ENCODE measurements at regions not wholly inside any gene's neighbourhood (a gene's known extent, or its start where the extent isn't known, plus 50 kb on each side); places are given as distances from the start of the nearest gene placed in this dataset.

- no peak overlapping the region for H2BK15ac ChIP-seq (ENCODE audit: low read length)
- H3K27me3 ChIP-seq (ENCODE audit: control insufficient read depth in 3 of 3, insufficient read depth in 3 of 3, low read depth in 1 of 3, low read length in 3 of 3) = no peaks in the 10 kb centered on the region
- H3K27ac ChIP-seq (replicated peaks; ENCODE audit: low read length) = no peak overlapping the region
- H3K36me3 ChIP-seq (replicated peaks in 1 of 2; ENCODE audit: control insufficient read depth in 2 of 2, insufficient read depth in 2 of 2, low read length in 2 of 2) = no peaks in the 10 kb centered on the region
- DNase-seq (ENCODE audit: low spot score) = no peak
- H3K4me3 ChIP-seq (ENCODE audit: low read length in 2 of 2) = no peak overlapping the region
- no peak overlapping the region for H2BK12ac ChIP-seq (ENCODE audit: low read length)
- H2AK5ac ChIP-seq (ENCODE audit: low read depth, low read length) = no peak overlapping the region
- no peak overlapping the region for H2BK120ac ChIP-seq (ENCODE audit: low read depth, low read length)
- H3K9me3 ChIP-seq (replicated peaks in 1 of 2; ENCODE audit: control insufficient read depth in 2 of 2, insufficient read depth in 1 of 2, low read depth in 1 of 2, low read length in 2 of 2) = no peaks in the 10 kb centered on the region
- H3K4me2 ChIP-seq (ENCODE audit: insufficient read depth, low read length, poor library complexity, severe bottlenecking) = no peak overlapping the region
- no peak overlapping the region for H3K4ac ChIP-seq (ENCODE audit: low read length)
- no peak overlapping the region for H4K91ac ChIP-seq (ENCODE audit: low read depth, low read length, poor library complexity)
- no peak overlapping the region for H2AFZ ChIP-seq (ENCODE audit: low read length)
- H3K9ac ChIP-seq (ENCODE audit: low read depth, low read length, poor library complexity) = no peak overlapping the region
- H3K4me1 ChIP-seq (ENCODE audit: control insufficient read depth in 2 of 2, insufficient read depth in 1 of 2, low read depth in 1 of 2, low read length in 2 of 2) = no peaks in the 10 kb centered on the region
- H3K14ac ChIP-seq (ENCODE audit: low read length) = no peak overlapping the region
- H3K79me1 ChIP-seq (ENCODE audit: low read depth, low read length) = no peaks in the 10 kb centered on the region
- no peak overlapping the region for H3K18ac ChIP-seq (ENCODE audit: low read length)
- no peak overlapping the region for H2BK5ac ChIP-seq (ENCODE audit: low read length)
- no peak overlapping the region for H3K23ac ChIP-seq (ENCODE audit: low read depth, low read length, poor library complexity)
- H4K8ac ChIP-seq (ENCODE audit: low read depth, low read length) = no peak overlapping the region
These were observed 343.0 kb downstream of the EPHA4 start for GRCh38 chr2:221229099-221229498.

- H3K23ac ChIP-seq (ENCODE audit: low read depth, low read length, poor library complexity) = no peak overlapping the region
- no peak overlapping the region for H2BK5ac ChIP-seq (ENCODE audit: low read length)
- no peak overlapping the region for H2AK5ac ChIP-seq (ENCODE audit: low read depth, low read length)
- no peak overlapping the region for H3K4me2 ChIP-seq (ENCODE audit: insufficient read depth, low read length, poor library complexity, severe bottlenecking)
- H2AFZ ChIP-seq (ENCODE audit: low read length) = no peak overlapping the region
- no peak overlapping the region for H3K4me3 ChIP-seq (ENCODE audit: low read length in 2 of 2)
- WGBS, 2 donors (ENCODE audit: extremely low coverage in 2 of 2, insufficient read length in 2 of 2, insufficient replicate concordance in 1 of 2) = no CpG with 5 or more reads among the region's 3 CpGs
- no peak overlapping the region for H3K18ac ChIP-seq (ENCODE audit: low read length)
- no peak overlapping the region for H2BK12ac ChIP-seq (ENCODE audit: low read length)
- H3K4me1 ChIP-seq (ENCODE audit: control insufficient read depth in 2 of 2, insufficient read depth in 1 of 2, low read depth in 1 of 2, low read length in 2 of 2) = no peaks in the 10 kb centered on the region
- no peak overlapping the region for H3K27ac ChIP-seq (replicated peaks; ENCODE audit: low read length)
- H3K36me3 ChIP-seq (replicated peaks in 1 of 2; ENCODE audit: control insufficient read depth in 2 of 2, insufficient read depth in 2 of 2, low read length in 2 of 2) = no peaks in the 10 kb centered on the region
- H3K9ac ChIP-seq (ENCODE audit: low read depth, low read length, poor library complexity) = no peak overlapping the region
- H3K4ac ChIP-seq (ENCODE audit: low read length) = no peak overlapping the region
- H4K91ac ChIP-seq (ENCODE audit: low read depth, low read length, poor library complexity) = no peak overlapping the region
- no peak overlapping the region for H4K8ac ChIP-seq (ENCODE audit: low read depth, low read length)
- no peaks in the 10 kb centered on the region for H3K79me1 ChIP-seq (ENCODE audit: low read depth, low read length)
- no peak for DNase-seq (ENCODE audit: low spot score)
- H3K14ac ChIP-seq (ENCODE audit: low read length) = no peak overlapping the region
- no peak overlapping the region for H2BK15ac ChIP-seq (ENCODE audit: low read length)
- no peaks in the 10 kb centered on the region for H3K9me3 ChIP-seq (replicated peaks in 1 of 2; ENCODE audit: control insufficient read depth in 2 of 2, insufficient read depth in 1 of 2, low read depth in 1 of 2, low read length in 2 of 2)
- H2BK120ac ChIP-seq (ENCODE audit: low read depth, low read length) = no peak overlapping the region
- H3K27me3 ChIP-seq (ENCODE audit: control insufficient read depth in 3 of 3, insufficient read depth in 3 of 3, low read depth in 1 of 3, low read length in 3 of 3) = no peaks in the 10 kb centered on the region
These were observed 340.6 kb downstream of the EPHA4 start for GRCh38 chr2:221231511-221231910.

GRCh38 chr2:221235941-221236340, 336.2 kb downstream of the EPHA4 start:
- H4K91ac ChIP-seq (ENCODE audit: low read depth, low read length, poor library complexity) = no peak overlapping the region
- no peaks in the 10 kb centered on the region for H3K9me3 ChIP-seq (replicated peaks in 1 of 2; ENCODE audit: control insufficient read depth in 2 of 2, insufficient read depth in 1 of 2, low read depth in 1 of 2, low read length in 2 of 2)
- no peak overlapping the region for H3K9ac ChIP-seq (ENCODE audit: low read depth, low read length, poor library complexity)
- H3K79me1 ChIP-seq (ENCODE audit: low read depth, low read length) = no peaks in the 10 kb centered on the region
- no peak for DNase-seq (ENCODE audit: low spot score)
- H3K18ac ChIP-seq (ENCODE audit: low read length) = no peak overlapping the region
- no peaks in the 10 kb centered on the region for H3K27me3 ChIP-seq (ENCODE audit: control insufficient read depth in 3 of 3, insufficient read depth in 3 of 3, low read depth in 1 of 3, low read length in 3 of 3)
- H2AK5ac ChIP-seq (ENCODE audit: low read depth, low read length) = no peak overlapping the region
- no peak overlapping the region for H2BK15ac ChIP-seq (ENCODE audit: low read length)
- no peak overlapping the region for H2AFZ ChIP-seq (ENCODE audit: low read length)
- no peaks in the 10 kb centered on the region for H3K4me1 ChIP-seq (ENCODE audit: control insufficient read depth in 2 of 2, insufficient read depth in 1 of 2, low read depth in 1 of 2, low read length in 2 of 2)
- H3K23ac ChIP-seq (ENCODE audit: low read depth, low read length, poor library complexity) = no peak overlapping the region
- no peak overlapping the region for H4K8ac ChIP-seq (ENCODE audit: low read depth, low read length)
- no peak overlapping the region for H3K4me3 ChIP-seq (ENCODE audit: low read length in 2 of 2)
- no peak overlapping the region for H3K4me2 ChIP-seq (ENCODE audit: insufficient read depth, low read length, poor library complexity, severe bottlenecking)
- H3K27ac ChIP-seq (replicated peaks; ENCODE audit: low read length) = no peak overlapping the region
- no peak overlapping the region for H2BK120ac ChIP-seq (ENCODE audit: low read depth, low read length)
- no CpG with 5 or more reads among the region's 2 CpGs for WGBS, 2 donors (ENCODE audit: extremely low coverage in 2 of 2, insufficient read length in 2 of 2, insufficient replicate concordance in 1 of 2)
- no peak overlapping the region for H3K4ac ChIP-seq (ENCODE audit: low read length)
- no peaks in the 10 kb centered on the region for H3K36me3 ChIP-seq (replicated peaks in 1 of 2; ENCODE audit: control insufficient read depth in 2 of 2, insufficient read depth in 2 of 2, low read length in 2 of 2)
- no peak overlapping the region for H2BK5ac ChIP-seq (ENCODE audit: low read length)
- no peak overlapping the region for H2BK12ac ChIP-seq (ENCODE audit: low read length)
- no peak overlapping the region for H3K14ac ChIP-seq (ENCODE audit: low read length)

- H3K9ac ChIP-seq (ENCODE audit: low read depth, low read length, poor library complexity) = no peak overlapping the region
- H4K91ac ChIP-seq (ENCODE audit: low read depth, low read length, poor library complexity) = no peak overlapping the region
- H2AFZ ChIP-seq (ENCODE audit: low read length) = peak overlapping the region; percentile 18
- H4K8ac ChIP-seq (ENCODE audit: low read depth, low read length) = no peak overlapping the region
- no peak overlapping the region for H2BK12ac ChIP-seq (ENCODE audit: low read length)
- H3K4me2 ChIP-seq (ENCODE audit: insufficient read depth, low read length, poor library complexity, severe bottlenecking) = no peak overlapping the region
- H3K4me3 ChIP-seq (ENCODE audit: low read length in 2 of 2) = no peak overlapping the region
- no peak overlapping the region for H3K18ac ChIP-seq (ENCODE audit: low read length)
- no peak overlapping the region for H2AK5ac ChIP-seq (ENCODE audit: low read depth, low read length)
- H3K36me3 ChIP-seq (replicated peaks in 1 of 2; ENCODE audit: control insufficient read depth in 2 of 2, insufficient read depth in 2 of 2, low read length in 2 of 2) = no peaks in the 10 kb centered on the region
- H3K23ac ChIP-seq (ENCODE audit: low read depth, low read length, poor library complexity) = no peak overlapping the region
- H3K27me3 ChIP-seq (ENCODE audit: control insufficient read depth in 3 of 3, insufficient read depth in 3 of 3, low read depth in 1 of 3, low read length in 3 of 3) = no peaks in the 10 kb centered on the region
- no peak overlapping the region for H3K14ac ChIP-seq (ENCODE audit: low read length)
- no peak overlapping the region for H2BK120ac ChIP-seq (ENCODE audit: low read depth, low read length)
- no peak overlapping the region for H3K4ac ChIP-seq (ENCODE audit: low read length)
- no peak for DNase-seq (ENCODE audit: low spot score)
- H3K79me1 ChIP-seq (ENCODE audit: low read depth, low read length) = no peaks in the 10 kb centered on the region
- no peaks in the 10 kb centered on the region for H3K4me1 ChIP-seq (ENCODE audit: control insufficient read depth in 2 of 2, insufficient read depth in 1 of 2, low read depth in 1 of 2, low read length in 2 of 2)
- no peak overlapping the region for H2BK15ac ChIP-seq (ENCODE audit: low read length)
- H3K9me3 ChIP-seq (replicated peaks in 1 of 2; ENCODE audit: control insufficient read depth in 2 of 2, insufficient read depth in 1 of 2, low read depth in 1 of 2, low read length in 2 of 2) = no peaks in the 10 kb centered on the region
- no CpG with 5 or more reads among the region's 3 CpGs for WGBS, 2 donors (ENCODE audit: extremely low coverage in 2 of 2, insufficient read length in 2 of 2, insufficient replicate concordance in 1 of 2)
- no peak overlapping the region for H2BK5ac ChIP-seq (ENCODE audit: low read length)
- H3K27ac ChIP-seq (replicated peaks; ENCODE audit: low read length) = no peak overlapping the region
These were observed 331.0 kb downstream of the EPHA4 start for GRCh38 chr2:221241072-221241471.

Measured in neuronal stem cell (in vitro differentiated cells).